Endothelial cell of umbilical vein (primary cell): ENCODE measurements at regions not wholly inside any gene's neighbourhood (a gene's known extent, or its start where the extent isn't known, plus 50 kb on each side); places are given as distances from the start of the nearest gene placed in this dataset.

Experiments used
- BruUV-seq: library from RNA; stranded (reverse); fragments of 400-500 nt; replicated peaks from 2 replicates; lab custom pipeline; 2021; lab: Mats Ljungman, UMichigan
- CTCF ChIA-PET: fragments of 300-600, 350-600 bp; sonication (Branson Sonifier 250); formaldehyde crosslinking; loops from one replicate; lab custom pipeline; 2021; ENCODE audit warnings: antibody characterized with exemption, inconsistent platforms; lab: Charles Lee
- POLR2A ChIA-PET: fragments of 300-600, 350-600 bp; sonication (Branson Sonifier 250); formaldehyde crosslinking; loops from one replicate; lab custom pipeline; 2021; ENCODE audit warnings: antibody characterized with exemption, inconsistent platforms; lab: Charles Lee
- DNase-seq: peaks from one replicate; pipeline ENCODE4 v3.0.0-alpha.2; 2011; ENCODE audit warnings: low read depth, low spot score
- FAIRE-seq: peaks from 2 replicates; lab custom pipeline; 2011; peaks lifted over from hg19 to GRCh38; lab: Jason Lieb, UNC
- H2AFZ ChIP-seq: 2 replicates; pipeline ENCODE4 v1.6.0; 2012; ENCODE audit warnings: low read depth, low read length, control low read depth, inconsistent platforms
- H3K27ac ChIP-seq: 2 replicates; pipeline ENCODE4 v1.5.1; 2011; ENCODE audit warnings: low read depth, mild to moderate bottlenecking, control low read depth, low read length, moderate library complexity; ENCODE audit not compliant: insufficient read depth
- H3K27me3 ChIP-seq, 2 experiments: 2 replicates each; pipeline versions ENCODE4 v1.6.0 to v1.6.1; 2011; ENCODE audit warnings: low read length in 2 of 2, mixed read lengths in 1 of 2; ENCODE audit not compliant: control insufficient read depth in 2 of 2, insufficient read depth in 2 of 2
- H3K36me3 ChIP-seq, 2 experiments: 2 replicates in 1 of 2; 3 replicates in 1 of 2; pipeline ENCODE4 v1.5.1; 2011; ENCODE audit warnings: low read length in 2 of 2, mild to moderate bottlenecking in 1 of 2, moderate library complexity in 1 of 2; ENCODE audit not compliant: control insufficient read depth in 2 of 2, insufficient read depth in 2 of 2; ENCODE audit errors: extremely low read depth in 1 of 2
- H3K4me1 ChIP-seq: 3 replicates; pipeline ENCODE4 v1.5.1; 2011; ENCODE audit warnings: mild to moderate bottlenecking, low read length; ENCODE audit not compliant: control insufficient read depth, insufficient read depth; ENCODE audit errors: extremely low read depth
- H3K4me2 ChIP-seq: 2 replicates; pipeline ENCODE4 v1.6.1; 2011; ENCODE audit warnings: low read length, control low read depth, mixed read lengths; ENCODE audit not compliant: insufficient read depth
- H3K4me3 ChIP-seq, 3 experiments: fragments of 200-600 bp in 1 of 3; sonication (generic), shearing (Covaris generic) in 1 of 3; replicated peaks in 1 of 3; 2 replicates each; pipeline ENCODE4 v1.5.1; 2011 to 2016; ENCODE audit warnings: control low read depth in 3 of 3, low read length in 3 of 3, mild to moderate bottlenecking in 2 of 3, inconsistent platforms in 1 of 3, low read depth in 1 of 3, moderate library complexity in 1 of 3; ENCODE audit not compliant: insufficient read depth in 1 of 3
- H3K79me2 ChIP-seq: 2 replicates; pipeline ENCODE4 v1.6.0; 2012; ENCODE audit warnings: low read length, inconsistent platforms; ENCODE audit not compliant: control insufficient read depth, insufficient read depth
- H3K9ac ChIP-seq: replicated peaks from 2 replicates; pipeline ENCODE3; 2011; ENCODE audit warnings: low read length, control low read depth; ENCODE audit not compliant: insufficient read depth; ENCODE audit errors: extremely low read depth
- H3K9me1 ChIP-seq: replicated peaks from 3 replicates; pipeline ENCODE4 v1.6.0; 2011; ENCODE audit warnings: mild to moderate bottlenecking, low read length; ENCODE audit not compliant: control insufficient read depth, insufficient read depth; ENCODE audit errors: extremely low read depth
- H3K9me3 ChIP-seq: replicated peaks from 2 replicates; pipeline ENCODE4 v1.5.1; 2012; ENCODE audit warnings: low read length, inconsistent platforms; ENCODE audit not compliant: control insufficient read depth, insufficient read depth
- H4K20me1 ChIP-seq: replicated peaks from 2 replicates; pipeline ENCODE3; 2011; ENCODE audit warnings: mild to moderate bottlenecking, low read length; ENCODE audit not compliant: control insufficient read depth, insufficient read depth; ENCODE audit errors: extremely low read depth
- EZH2 ChIP-seq: IDR thresholded peaks from 2 replicates; pipeline ENCODE4 v1.6.1; 2012; ENCODE audit warnings: borderline replicate concordance, low read depth, mild to moderate bottlenecking, moderate library complexity, low read length, inconsistent platforms; ENCODE audit not compliant: severe bottlenecking
- FOS ChIP-seq: IDR thresholded peaks from 2 replicates; pipeline ENCODE4 v1.6.1; 2011; ENCODE audit warnings: mild to moderate bottlenecking, low read length, moderate library complexity, borderline replicate concordance; ENCODE audit not compliant: insufficient read depth
- GATA2 ChIP-seq: IDR thresholded peaks from 2 replicates; pipeline ENCODE4 v1.7.0; 2011; ENCODE audit warnings: low read depth, mild to moderate bottlenecking, moderate library complexity, mixed read lengths, low read length; ENCODE audit not compliant: insufficient read length, insufficient read depth
- JUN ChIP-seq: IDR thresholded peaks from 2 replicates; pipeline ENCODE4 v1.6.1; 2011; ENCODE audit warnings: borderline replicate concordance, low read depth; ENCODE audit not compliant: insufficient read length, insufficient read depth
- MYC ChIP-seq: IDR thresholded peaks from one replicate; pipeline ENCODE4 v1.6.1; 2011; ENCODE audit warnings: mild to moderate bottlenecking, low read depth, low read length
- POLR2A ChIP-seq: IDR thresholded peaks from 2 replicates; pipeline ENCODE4 v1.6.1; 2012; ENCODE audit warnings: low read depth, mild to moderate bottlenecking, control low read depth, low read length
- POLR2AphosphoS5 ChIP-seq: IDR thresholded peaks from 2 replicates; pipeline ENCODE4 v1.6.1; 2012; ENCODE audit warnings: low read depth, mild to moderate bottlenecking, control low read depth, low read length, moderate library complexity; ENCODE audit not compliant: insufficient read depth
- dilution Hi-C: fragments of 300-500 bp; cut with MboI; formaldehyde crosslinking; loops from one replicate; pipeline ENCODE4 v1.15.0; 2019; ENCODE audit warnings: low sequenced_read_pairs; ENCODE audit not compliant: extremely low pct_ligation_motif_present
- intact Hi-C: fragments of 100-400 bp; cut with micrococcal nuclease; formaldehyde crosslinking; loops from one replicate; pipeline ENCODE4 v1.10.0; 2022
- TF ChIP-seq, protein P1 (sequence below): IDR thresholded peaks from 2 replicates; pipeline ENCODE4 v1.6.1; 2011; ENCODE audit not compliant: insufficient read depth, insufficient read length
- TF ChIP-seq, protein P2 (sequence below), 2 donors: IDR thresholded peaks; 1 replicate in 1 of 2; 2 replicates in 1 of 2; pipeline ENCODE4 v1.5.1; 2011; ENCODE audit warnings: low read length in 2 of 2, mild to moderate bottlenecking in 2 of 2, moderate library complexity in 2 of 2, control low read depth in 1 of 2, inconsistent platforms in 1 of 2, low read depth in 1 of 2; ENCODE audit not compliant: insufficient read depth in 1 of 2; ENCODE audit errors: extremely low read depth in 1 of 2

- BruUV-seq = no TSS peak
- Histone ChIP-seq H3K36me3 (no peaks in the 10 kb centered on the region), H3K9me3 (no peaks in the 10 kb centered on the region), H4K20me1 (no peaks in the 10 kb centered on the region), H3K79me2 (no peaks in the 10 kb centered on the region), H3K27me3 (no peaks in the 10 kb centered on the region), H3K9ac (no peak overlapping the region), H3K4me1 (no peaks in the 10 kb centered on the region), H3K9me1 (no peaks in the 10 kb centered on the region), H2AFZ (no peak overlapping the region), H3K4me2 (no peak overlapping the region), H3K27ac (no peak overlapping the region), H3K4me3 (no peak overlapping the region)
- no peak for TF ChIP-seq POLR2A
- no peak for TF ChIP-seq MYC
- TF ChIP-seq FOS = no peak
- TF ChIP-seq, protein P1, sequence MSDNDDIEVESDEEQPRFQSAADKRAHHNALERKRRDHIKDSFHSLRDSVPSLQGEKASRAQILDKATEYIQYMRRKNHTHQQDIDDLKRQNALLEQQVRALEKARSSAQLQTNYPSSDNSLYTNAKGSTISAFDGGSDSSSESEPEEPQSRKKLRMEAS = no peak
- TF ChIP-seq EZH2 = no peak
- TF ChIP-seq, protein P2, sequence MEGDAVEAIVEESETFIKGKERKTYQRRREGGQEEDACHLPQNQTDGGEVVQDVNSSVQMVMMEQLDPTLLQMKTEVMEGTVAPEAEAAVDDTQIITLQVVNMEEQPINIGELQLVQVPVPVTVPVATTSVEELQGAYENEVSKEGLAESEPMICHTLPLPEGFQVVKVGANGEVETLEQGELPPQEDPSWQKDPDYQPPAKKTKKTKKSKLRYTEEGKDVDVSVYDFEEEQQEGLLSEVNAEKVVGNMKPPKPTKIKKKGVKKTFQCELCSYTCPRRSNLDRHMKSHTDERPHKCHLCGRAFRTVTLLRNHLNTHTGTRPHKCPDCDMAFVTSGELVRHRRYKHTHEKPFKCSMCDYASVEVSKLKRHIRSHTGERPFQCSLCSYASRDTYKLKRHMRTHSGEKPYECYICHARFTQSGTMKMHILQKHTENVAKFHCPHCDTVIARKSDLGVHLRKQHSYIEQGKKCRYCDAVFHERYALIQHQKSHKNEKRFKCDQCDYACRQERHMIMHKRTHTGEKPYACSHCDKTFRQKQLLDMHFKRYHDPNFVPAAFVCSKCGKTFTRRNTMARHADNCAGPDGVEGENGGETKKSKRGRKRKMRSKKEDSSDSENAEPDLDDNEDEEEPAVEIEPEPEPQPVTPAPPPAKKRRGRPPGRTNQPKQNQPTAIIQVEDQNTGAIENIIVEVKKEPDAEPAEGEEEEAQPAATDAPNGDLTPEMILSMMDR (IDR thresholded peaks at IDR 0.05; ENCODE audit: extremely low read depth in 1 of 2, insufficient read depth in 1 of 2, low read depth in 1 of 2, low read length in 2 of 2) = no peak
- TF ChIP-seq POLR2AphosphoS5 = no peak
- no peak for TF ChIP-seq JUN
- TF ChIP-seq GATA2 = no peak
- intact Hi-C loops = no loop called here
- DNase-seq (no peak), FAIRE-seq (no peak)
- CTCF ChIA-PET = no interaction called here
- dilution Hi-C loops = no loop called here
- POLR2A ChIA-PET = no interaction called here
Observed at GRCh38 chr18:60543646-60544045, 171.1 kb upstream of the MC4R start.
